GM12878 (cell line): ENCODE measurements at regions not wholly inside any gene's neighbourhood (a gene's known extent, or its start where the extent isn't known, plus 50 kb on each side); places are given as distances from the start of the nearest gene placed in this dataset.

Experiments
- ATAC-seq: fragments of 200-7000 bp; cut with Tn5 transposase; 3 replicates; pipeline ENCODE4 v1.9.1; 2020; ENCODE audit warnings: mild to moderate bottlenecking, moderate library complexity
- BruUV-seq: library from RNA; stranded (reverse); fragments of 400-500 nt; replicated peaks from 2 replicates; lab custom pipeline; 2021; lab: Mats Ljungman, UMichigan
- CTCF ChIA-PET: fragments of 300-600 bp; sonication (Branson Sonifier 250); formaldehyde crosslinking; extraction: SDS; loops from one replicate; lab custom pipeline; 2021; ENCODE audit warnings: inconsistent platforms; lab: Yijun Ruan, JAX
- POLR2A ChIA-PET: fragments of 350-600 bp; formaldehyde crosslinking; extraction: SDS; loops from one replicate; lab custom pipeline; 2021; ENCODE audit warnings: inconsistent platforms; lab: Charles Lee
- RAD21 ChIA-PET: fragments of 300-600 bp; sonication (Branson Sonifier 250); formaldehyde crosslinking; loops from one replicate; lab custom pipeline; 2023; ENCODE audit warnings: antibody characterized with exemption; ENCODE audit not compliant: unreplicated experiment; lab: Charles Lee
- SMC1A ChIA-PET: fragments of 300-600 bp; sonication (Branson Sonifier 250); formaldehyde crosslinking; loops from one replicate; lab custom pipeline; 2023; ENCODE audit not compliant: unreplicated experiment, uncharacterized antibody; lab: Charles Lee
- DNase-seq: peaks from one replicate; pipeline ENCODE4 v3.0.0-alpha.2; 2011; ENCODE audit warnings: low read depth, low spot score
- FAIRE-seq: peaks from 3 replicates; lab custom pipeline; 2011; peaks lifted over from hg19 to GRCh38; lab: Jason Lieb, UNC
- H2AFZ ChIP-seq: 2 replicates; pipeline ENCODE4 v1.6.0; 2011; ENCODE audit warnings: low read depth, low read length, control low read depth; ENCODE audit not compliant: control insufficient read depth
- H3K27ac ChIP-seq: 2 replicates; pipeline ENCODE4 v1.5.1; 2011; ENCODE audit warnings: control low read depth; ENCODE audit not compliant: control insufficient read depth, insufficient read depth
- H3K27me3 ChIP-seq, 2 experiments: replicated peaks in 1 of 2; 2 replicates each; pipeline versions ENCODE4 v1.6.0 to v1.6.1; 2011; ENCODE audit warnings: low read length in 1 of 2; ENCODE audit not compliant: control insufficient read depth in 2 of 2, insufficient read depth in 2 of 2
- H3K36me3 ChIP-seq, 2 experiments: 2 replicates each; pipeline ENCODE4 v1.5.1; 2011; ENCODE audit warnings: low read length in 1 of 2; ENCODE audit not compliant: control insufficient read depth in 2 of 2, insufficient read depth in 2 of 2
- H3K4me1 ChIP-seq: 2 replicates; pipeline ENCODE4 v1.6.1; 2011; ENCODE audit warnings: mild to moderate bottlenecking, low read length, moderate library complexity, mixed read lengths; ENCODE audit not compliant: control insufficient read depth, insufficient read depth
- H3K4me2 ChIP-seq: 2 replicates; pipeline ENCODE4 v1.6.0; 2011; ENCODE audit warnings: control low read depth; ENCODE audit not compliant: control insufficient read depth, insufficient read depth
- H3K4me3 ChIP-seq: fragments of 200-600 bp; sonication (generic); 2 replicates; pipeline ENCODE4 v1.5.1; 2016
- H3K79me2 ChIP-seq: 2 replicates; pipeline ENCODE4 v1.6.0; 2011; ENCODE audit warnings: low read length; ENCODE audit not compliant: control insufficient read depth, insufficient read depth
- H3K9ac ChIP-seq: 2 replicates; pipeline ENCODE4 v1.8.0; 2011; ENCODE audit warnings: low read length, control low read depth, mixed read lengths; ENCODE audit not compliant: control insufficient read depth, insufficient read depth
- H3K9me3 ChIP-seq: replicated peaks from 3 replicates; pipeline ENCODE4 v1.5.1; 2011; ENCODE audit warnings: mild to moderate bottlenecking, low read length; ENCODE audit not compliant: control insufficient read depth, insufficient read depth
- H4K20me1 ChIP-seq: 2 replicates; pipeline ENCODE4 v1.6.0; 2011; ENCODE audit not compliant: control insufficient read depth, insufficient read depth
- CBX5 ChIP-seq: sonication (generic); IDR thresholded peaks from 2 replicates; pipeline ENCODE4 v1.6.1; 2016; ENCODE audit warnings: low read depth, moderate library complexity, mild to moderate bottlenecking, inconsistent platforms
- EED ChIP-seq: sonication (generic); IDR thresholded peaks from 2 replicates; pipeline ENCODE4 v1.6.1; 2016; ENCODE audit warnings: antibody characterized with exemption, low read depth
- KAT2A ChIP-seq: conservative IDR thresholded peaks from 2 replicates; pipeline ENCODE4 v1.6.1; 2011; ENCODE audit warnings: low read depth, low read length; ENCODE audit not compliant: control insufficient read depth
- MEF2A ChIP-seq: IDR thresholded peaks from 2 replicates; pipeline ENCODE4 v1.6.1; 2011; ENCODE audit warnings: low read depth, mild to moderate bottlenecking, low read length, moderate library complexity; ENCODE audit not compliant: insufficient read depth
- MEF2B ChIP-seq: fragments of 450-650 bp; IDR thresholded peaks from 2 replicates; pipeline ENCODE4 v1.6.1; 2018; ENCODE audit warnings: mild to moderate bottlenecking, moderate library complexity; ENCODE audit not compliant: partially characterized antibody, poor library complexity, severe bottlenecking
- NRF1 ChIP-seq: conservative IDR thresholded peaks from 2 replicates; pipeline ENCODE4 v1.6.1; 2011; ENCODE audit warnings: mild to moderate bottlenecking, low read depth, low read length, improper control_type of control experiment
- POU2F2 ChIP-seq: IDR thresholded peaks from 3 replicates; pipeline ENCODE4 v1.6.1; 2011; ENCODE audit warnings: low read depth, mild to moderate bottlenecking, low read length, borderline replicate concordance
- ZBED1 ChIP-seq: IDR thresholded peaks from 2 replicates; pipeline ENCODE4 v1.6.1; 2016; ENCODE audit warnings: borderline replicate concordance
- WGBS: methylation state at CpG from one replicate; pipeline ENCODE4 v1.1.6; 2016; ENCODE audit warnings: low lambda C conversion rate; ENCODE audit not compliant: insufficient replicate concordance, insufficient coverage; ENCODE audit errors: missing lambda C conversion rate; 5-methylcytosine and 5-hydroxymethylcytosine counted together
- in situ Hi-C: fragments of 300-500 bp; cut with MboI; formaldehyde crosslinking; loops from 9 replicates; pipeline ENCODE4 v1.14.3; 2018; ENCODE audit warnings: mixed read lengths
- intact Hi-C: fragments of 100-400 bp; cut with micrococcal nuclease; formaldehyde crosslinking; loops from one replicate; pipeline ENCODE4 v1.14.2; 2022; ENCODE audit not compliant: unreplicated experiment

- TF ChIP-seq MEF2A = no peak
- TF ChIP-seq ZBED1 = no peak
- TF ChIP-seq POU2F2 = no peak
- no peak for TF ChIP-seq MEF2B
- TF ChIP-seq NRF1 = no peak
- no peak for TF ChIP-seq EED
- no peak for TF ChIP-seq CBX5
Observed at GRCh38 chr4:52483186-52483890, 175.8 kb downstream of the USP46 start (continued).

GRCh38 chr4:52507774-52508173 is 151.3 kb downstream of the USP46 start:
- Histone ChIP-seq H3K9me3 (no peaks in the 10 kb centered on the region), H3K4me1 (no peaks in the 10 kb centered on the region), H4K20me1 (no peaks in the 10 kb centered on the region), H2AFZ (no peak overlapping the region), H3K36me3 (no peaks in the 10 kb centered on the region), H3K9ac (no peak overlapping the region), H3K79me2 (no peaks in the 10 kb centered on the region), H3K27me3 (no peaks in the 10 kb centered on the region), H3K27ac (no peak overlapping the region), H3K4me2 (no peak overlapping the region), H3K4me3 (no peak overlapping the region)
- POLR2A ChIA-PET = no interaction called here
- intact Hi-C loops (no loop called here), in situ Hi-C loops (no loop called here)
- no TSS peak for BruUV-seq
- CTCF ChIA-PET = no interaction called here
- SMC1A ChIA-PET = no interaction called here
- ATAC-seq = no peak
- no peak for FAIRE-seq
- no peak for DNase-seq
- RAD21 ChIA-PET = no interaction called here
- no peak for TF ChIP-seq KAT2A
- TF ChIP-seq, all 136 proteins: peak for 0
- 15% methylated on average over 1 of the region's 1 CpG for WGBS
